ENCODE measurements at regions not wholly inside any gene's neighbourhood (a gene's known extent, or its start where the extent isn't known, plus 50 kb on each side); places are given as distances from the start of the nearest gene placed in this dataset.

- ATAC-seq (ENCODE audit: low FRiP score) (no peak), DNase-seq (ENCODE audit: low spot score) (no peak)
- no peak for TF ChIP-seq CTCF (IDR thresholded peaks at IDR 0.05)
Measured at GRCh38 chr12:41736436-41736835, 408.2 kb downstream of the GXYLT1 start.

- DNase-seq (ENCODE audit: low spot score) (no peak), ATAC-seq (ENCODE audit: low FRiP score) (no peak)
- TF ChIP-seq CTCF (IDR thresholded peaks at IDR 0.05) = no peak
Measured at GRCh38 chr12:41731691-41732090, 413.0 kb downstream of the GXYLT1 start.

GRCh38 chr12:41731061-41731460 is 413.6 kb downstream of the GXYLT1 start:
- no peak for ATAC-seq (ENCODE audit: low FRiP score)
- no peak for TF ChIP-seq CTCF (IDR thresholded peaks at IDR 0.05)
- no peak for DNase-seq (ENCODE audit: low spot score)

GRCh38 chr12:41724216-41724615 is 420.5 kb downstream of the GXYLT1 start:
- TF ChIP-seq CTCF (IDR thresholded peaks at IDR 0.05) = no peak

GRCh38 chr12:41719214-41719613 is 425.5 kb downstream of the GXYLT1 start:
- no peak for DNase-seq (ENCODE audit: low spot score)
- no peak for TF ChIP-seq CTCF (IDR thresholded peaks at IDR 0.05)
- no peak for ATAC-seq (ENCODE audit: low FRiP score)

More at GRCh38 chr12:41724216-41724615, 420.5 kb downstream of the GXYLT1 start:
- no peak for DNase-seq (ENCODE audit: low spot score)
- no peak for ATAC-seq (ENCODE audit: low FRiP score)

GRCh38 chr12:41715256-41715655 is 429.4 kb downstream of the GXYLT1 start:
- ATAC-seq (ENCODE audit: low FRiP score) (no peak), DNase-seq (ENCODE audit: low spot score) (no peak)
- no peak for TF ChIP-seq CTCF (IDR thresholded peaks at IDR 0.05)

- TF ChIP-seq CTCF (IDR thresholded peaks at IDR 0.05) = no peak
- no peak for DNase-seq (ENCODE audit: low spot score)
- no peak for ATAC-seq (ENCODE audit: low FRiP score)
Measured at GRCh38 chr12:41709463-41710285, 435.0 kb downstream of the GXYLT1 start.
